ENCODE measurements at regions not wholly inside any gene's neighbourhood (a gene's known extent, or its start where the extent isn't known, plus 50 kb on each side); places are given as distances from the start of the nearest gene placed in this dataset.

GRCh38 chr7:423312-424260, 96.1 kb downstream of the PDGFA start:
- no peak overlapping the region for H3K4me3 ChIP-seq (replicated peaks in 1 of 3)
- no peak for DNase-seq
- H3K27ac ChIP-seq: no peak overlapping the region
- intact Hi-C loops (cut with DNase I): no loop called here
- H3K4me1 ChIP-seq: no peaks in the 10 kb centered on the region
- TF ChIP-seq CTCF (IDR thresholded peaks at IDR 0.05) (no peak), POLR2A (IDR thresholded peaks at IDR 0.05) (no peak)
- no peaks in the 10 kb centered on the region for H3K36me3 ChIP-seq
- no peaks in the 10 kb centered on the region for H3K27me3 ChIP-seq
- no peaks in the 10 kb centered on the region for H3K9me3 ChIP-seq
- WGBS, 2 donors: 83 to 91% methylated on average over 27 of the region's 28 CpGs

- no peak overlapping the region for H3K27ac ChIP-seq
- no peaks in the 10 kb centered on the region for H3K36me3 ChIP-seq
- H3K4me1 ChIP-seq: no peaks in the 10 kb centered on the region
- no peak overlapping the region for H3K4me3 ChIP-seq (replicated peaks in 1 of 3)
- no peaks in the 10 kb centered on the region for H3K27me3 ChIP-seq
- TF ChIP-seq CTCF (IDR thresholded peaks at IDR 0.05) (no peak), POLR2A (IDR thresholded peaks at IDR 0.05) (no peak)
- intact Hi-C loops (cut with DNase I): no loop called here
- H3K9me3 ChIP-seq: no peaks in the 10 kb centered on the region
- DNase-seq: no peak
- WGBS, 2 donors: 82 to 83% methylated on average over 2 to 8 of the region's 9 CpGs
Observed at GRCh38 chr7:424301-424935, 95.2 kb downstream of the PDGFA start.

- no peaks in the 10 kb centered on the region for H3K27me3 ChIP-seq
- intact Hi-C loops (cut with DNase I): no loop called here
- no peak overlapping the region for H3K27ac ChIP-seq
- WGBS, 2 donors: 66 to 74% methylated on average over 31 to 37 of the region's 46 CpGs
- H3K4me1 ChIP-seq: no peaks in the 10 kb centered on the region
- H3K36me3 ChIP-seq: no peaks in the 10 kb centered on the region
- no peak for DNase-seq
- no peaks in the 10 kb centered on the region for H3K9me3 ChIP-seq
- H3K4me3 ChIP-seq (replicated peaks in 1 of 3): no peak overlapping the region
- TF ChIP-seq POLR2A (IDR thresholded peaks at IDR 0.05) (no peak), CTCF (IDR thresholded peaks at IDR 0.05) (no peak)
Observed at GRCh38 chr7:424961-425793, 94.5 kb downstream of the PDGFA start.

- no peak overlapping the region for H3K27ac ChIP-seq
- no peak for DNase-seq
Observed at GRCh38 chr7:425794-426188, 93.9 kb downstream of the PDGFA start.

More at GRCh38 chr7:425794-426188, 93.9 kb downstream of the PDGFA start:
- TF ChIP-seq CTCF (IDR thresholded peaks at IDR 0.05): no peak
- no peak for TF ChIP-seq POLR2A (IDR thresholded peaks at IDR 0.05)
- Histone ChIP-seq H3K4me1 (no peaks in the 10 kb centered on the region), H3K36me3 (no peaks in the 10 kb centered on the region), H3K27me3 (no peaks in the 10 kb centered on the region), H3K9me3 (no peaks in the 10 kb centered on the region), H3K4me3 (replicated peaks in 1 of 3) (no peak overlapping the region)
- 27 to 43% methylated on average over 9 to 13 of the region's 16 CpGs for WGBS, 2 donors
- intact Hi-C loops (cut with DNase I): no loop called here

All from thyroid gland (tissue), 4 donors.